SK-N-SH treated with all-trans-retinoic acid at 6 μM for 48 hours (cell line): ENCODE measurements at regions not wholly inside any gene's neighbourhood (a gene's known extent, or its start where the extent isn't known, plus 50 kb on each side); places are given as distances from the start of the nearest gene placed in this dataset.

Experiments used
- ATAC-seq: fragments of 200-7000 bp; cut with Tn5 transposase; 3 replicates; pipeline ENCODE4 v1.9.1; 2020; ENCODE audit warnings: mild to moderate bottlenecking, moderate library complexity
- ARNTL ChIP-seq: fragments of 450-650 bp; formaldehyde crosslinking; IDR thresholded peaks from 2 replicates; pipeline ENCODE4 v1.5.0; 2020; ENCODE audit warnings: low read depth, mild to moderate bottlenecking, moderate library complexity, borderline replicate concordance
- BACH2 ChIP-seq: fragments of 250-450 bp; sonication (Bioruptor Pico); IDR thresholded peaks from 2 replicates; pipeline ENCODE4 v1.9.0; 2021; ENCODE audit warnings: mild to moderate bottlenecking, borderline replicate concordance
- CREB5 ChIP-seq: fragments of 250-450 bp; sonication (Bioruptor Pico); IDR thresholded peaks from 2 replicates; pipeline ENCODE4 v1.5.1; 2020; ENCODE audit warnings: low read depth, mild to moderate bottlenecking, moderate library complexity
- CSRNP3 ChIP-seq: fragments of 250-450 bp; sonication (Bioruptor Pico); IDR thresholded peaks from 2 replicates; pipeline ENCODE4 v1.5.1; 2021; ENCODE audit warnings: mild to moderate bottlenecking, moderate library complexity
- ESRRG ChIP-seq: fragments of 250-450 bp; sonication (Bioruptor Pico); IDR thresholded peaks from 2 replicates; pipeline ENCODE4 v1.6.1; 2021; ENCODE audit warnings: mild to moderate bottlenecking
- GLIS3 ChIP-seq: fragments of 250-450 bp; sonication (Bioruptor Pico); IDR thresholded peaks from 2 replicates; pipeline ENCODE4 v1.5.0; 2020; ENCODE audit warnings: mild to moderate bottlenecking, moderate library complexity
- ISL1 ChIP-seq: fragments of 250-450 bp; sonication (Bioruptor Pico); IDR thresholded peaks from 2 replicates; pipeline ENCODE4 v2.1.2; 2022; ENCODE audit warnings: mild to moderate bottlenecking, moderate library complexity
- OSR1 ChIP-seq: fragments of 250-450 bp; sonication (Bioruptor Pico); IDR thresholded peaks from 2 replicates; pipeline ENCODE4 v1.8.0; 2022; ENCODE audit warnings: moderate library complexity, mild to moderate bottlenecking, inconsistent platforms
- PATZ1 ChIP-seq: fragments of 250-450 bp; sonication (Bioruptor Pico); IDR thresholded peaks from 2 replicates; pipeline ENCODE4 v1.8.0; 2020; ENCODE audit warnings: mild to moderate bottlenecking, moderate library complexity, borderline replicate concordance
- POU6F1 ChIP-seq: fragments of 250-450 bp; sonication (Bioruptor Pico); IDR thresholded peaks from 2 replicates; pipeline ENCODE4 v1.8.0; 2021; ENCODE audit warnings: low read depth, mild to moderate bottlenecking, moderate library complexity, borderline replicate concordance
- PPARA ChIP-seq: fragments of 250-450 bp; sonication (Bioruptor Pico); IDR thresholded peaks from 2 replicates; pipeline ENCODE4 v1.5.0; 2020; ENCODE audit warnings: mild to moderate bottlenecking, borderline replicate concordance
- RARB ChIP-seq: fragments of 250-450 bp; sonication (Bioruptor Pico); IDR thresholded peaks from 2 replicates; pipeline ENCODE4 v1.8.0; 2021; ENCODE audit warnings: mild to moderate bottlenecking, moderate library complexity
- SNAI2 ChIP-seq: fragments of 250-450 bp; sonication (Bioruptor Pico); IDR thresholded peaks from 2 replicates; pipeline ENCODE4 v1.5.0; 2020; ENCODE audit warnings: mild to moderate bottlenecking, moderate library complexity
- TCF4 ChIP-seq: fragments of 250-450 bp; sonication (Bioruptor Pico); IDR thresholded peaks from 2 replicates; pipeline ENCODE4 v1.8.0; 2021; ENCODE audit warnings: mild to moderate bottlenecking, moderate library complexity, borderline replicate concordance
- TOX ChIP-seq: fragments of 250-450 bp; sonication (Bioruptor Pico); IDR thresholded peaks from 2 replicates; pipeline ENCODE4 v1.8.0; 2021; ENCODE audit warnings: mild to moderate bottlenecking, moderate library complexity, borderline replicate concordance
- TSHZ2 ChIP-seq: fragments of 250-450 bp; sonication (Bioruptor Pico); IDR thresholded peaks from 2 replicates; pipeline ENCODE4 v1.5.0; 2020; ENCODE audit warnings: mild to moderate bottlenecking, moderate library complexity
- ZC3H10 ChIP-seq: fragments of 250-450 bp; sonication (Bioruptor Pico); IDR thresholded peaks from 2 replicates; pipeline ENCODE4 v1.5.1; 2021; ENCODE audit warnings: mild to moderate bottlenecking, moderate library complexity
- ZFP3 ChIP-seq: fragments of 250-450 bp; sonication (Bioruptor Pico); IDR thresholded peaks from 2 replicates; pipeline ENCODE4 v1.5.0; 2020; ENCODE audit warnings: mild to moderate bottlenecking, moderate library complexity
- ZFP30 ChIP-seq: fragments of 450-650 bp; formaldehyde crosslinking; IDR thresholded peaks from 2 replicates; pipeline ENCODE4 v1.5.0; 2022; ENCODE audit warnings: mild to moderate bottlenecking, moderate library complexity
- ZNF565 ChIP-seq: fragments of 450-650 bp; formaldehyde crosslinking; conservative IDR thresholded peaks from 2 replicates; pipeline ENCODE4 v1.5.0; 2020; ENCODE audit warnings: low read depth, mild to moderate bottlenecking, moderate library complexity
- ZNF70 ChIP-seq: fragments of 450-650 bp; formaldehyde crosslinking; IDR thresholded peaks from 2 replicates; pipeline ENCODE4 v1.5.0; 2020; ENCODE audit warnings: mild to moderate bottlenecking, moderate library complexity
- ZNF8 ChIP-seq: fragments of 450-650 bp; formaldehyde crosslinking; IDR thresholded peaks from 2 replicates; pipeline ENCODE4 v1.5.0; 2020; ENCODE audit warnings: mild to moderate bottlenecking, moderate library complexity

- no peak for ATAC-seq
- TF ChIP-seq ZNF70 (CRISPR knock-in tag) = no peak
- no peak for TF ChIP-seq ZFP30 (CRISPR knock-in tag)
- no peak for TF ChIP-seq ZNF8 (CRISPR knock-in tag)
- TF ChIP-seq CSRNP3 = no peak
- no peak for TF ChIP-seq SNAI2
- TF ChIP-seq ZFP3 = no peak
- no peak for TF ChIP-seq ISL1 (CRISPR knock-in tag)
- no peak for TF ChIP-seq PPARA (CRISPR knock-in tag)
- no peak for TF ChIP-seq RARB (CRISPR knock-in tag)
- TF ChIP-seq TOX = no peak
- no peak for TF ChIP-seq TSHZ2
- TF ChIP-seq TCF4 (CRISPR knock-in tag) = no peak
- no peak for TF ChIP-seq ZC3H10 (CRISPR knock-in tag)
- TF ChIP-seq BACH2 (CRISPR knock-in tag) = no peak
- no peak for TF ChIP-seq GLIS3
- TF ChIP-seq OSR1 (CRISPR knock-in tag) = no peak
Measured at GRCh38 chr9:108003526-108003925, 514.0 kb upstream of the KLF4 start.

GRCh38 chr9:108002371-108002956 lies 512.9 kb upstream of the KLF4 start:
- ATAC-seq = no peak
- no peak for TF ChIP-seq ZNF70 (CRISPR knock-in tag)
- TF ChIP-seq ZNF565 (CRISPR knock-in tag) = no peak
- TF ChIP-seq TOX = no peak
- TF ChIP-seq ARNTL (CRISPR knock-in tag) = no peak
- no peak for TF ChIP-seq SNAI2
- TF ChIP-seq ZNF8 (CRISPR knock-in tag) = no peak
- no peak for TF ChIP-seq CREB5 (CRISPR knock-in tag)
- TF ChIP-seq ZC3H10 (CRISPR knock-in tag) = no peak
- TF ChIP-seq ZFP30 (CRISPR knock-in tag) = no peak
- TF ChIP-seq ESRRG = no peak
- TF ChIP-seq ISL1 (CRISPR knock-in tag) = no peak
- no peak for TF ChIP-seq RARB (CRISPR knock-in tag)
- TF ChIP-seq, all 23 proteins: peak for 0

GRCh38 chr9:108001237-108001636 lies 511.7 kb upstream of the KLF4 start:
- TF ChIP-seq TCF4 (CRISPR knock-in tag) (no peak), ISL1 (CRISPR knock-in tag) (no peak), ZNF70 (CRISPR knock-in tag) (no peak), ZC3H10 (CRISPR knock-in tag) (no peak), GLIS3 (no peak), POU6F1 (no peak), ARNTL (CRISPR knock-in tag) (no peak), ZNF565 (CRISPR knock-in tag) (no peak)
- TF ChIP-seq, all 23 proteins: peak for 0
- no peak for ATAC-seq

GRCh38 chr9:107999890-108000289 lies 510.3 kb upstream of the KLF4 start:
- ATAC-seq = no peak
- TF ChIP-seq ZFP30 (CRISPR knock-in tag) (no peak), PATZ1 (CRISPR knock-in tag) (no peak), SNAI2 (no peak), BACH2 (CRISPR knock-in tag) (no peak), ISL1 (CRISPR knock-in tag) (no peak)
